Vagina (tissue), 2 donors: ENCODE measurements at regions not wholly inside any gene's neighbourhood (a gene's known extent, or its start where the extent isn't known, plus 50 kb on each side); places are given as distances from the start of the nearest gene placed in this dataset.
"Not testable (repeated sequence)": the region's sequence is repeated elsewhere in the genome, so short reads cannot be mapped to it uniquely, and the experiment has no call there.

Source experiments
- DNase-seq, 2 donors: peaks; one replicate each; pipeline ENCODE4 v3.0.0-alpha.2; 2017; ENCODE audit errors: extremely low spot score in 2 of 2
- H3K27ac ChIP-seq: fragments of 200-600 bp; sonication (generic); one replicate; pipeline ENCODE4 v1.5.1; 2019
- H3K27me3 ChIP-seq: fragments of 200-600 bp; sonication (generic); one replicate; pipeline ENCODE4 v1.5.1; 2019
- H3K36me3 ChIP-seq, 2 donors: fragments of 200-600 bp; sonication (generic); one replicate each; pipeline ENCODE4 v1.5.1; 2017 to 2019
- H3K4me1 ChIP-seq: fragments of 200-600 bp; sonication (generic); one replicate; pipeline ENCODE4 v1.5.1; 2019
- H3K4me3 ChIP-seq, 2 donors: fragments of 200-600 bp; sonication (generic); 1 replicate in 1 of 2; 2 replicates in 1 of 2; pipeline ENCODE4 v1.5.1; 2016 to 2019
- H3K9me3 ChIP-seq: fragments of 200-600 bp; sonication (generic); one replicate; pipeline ENCODE4 v1.5.1; 2019
- POLR2A ChIP-seq, 2 donors: fragments of 450-650 bp; IDR thresholded peaks; one replicate each; pipeline ENCODE4 v1.6.1; 2017; ENCODE audit warnings: antibody characterized with exemption in 2 of 2, mild to moderate bottlenecking in 2 of 2, moderate library complexity in 2 of 2
- POLR2AphosphoS5 ChIP-seq, 2 donors: sonication (generic); formaldehyde crosslinking; IDR thresholded peaks; one replicate each; pipeline ENCODE4 v1.9.0; 2017; ENCODE audit warnings: antibody characterized with exemption in 2 of 2, mild to moderate bottlenecking in 2 of 2, low read depth in 1 of 2; ENCODE audit not compliant: insufficient read depth in 1 of 2
- intact Hi-C: fragments of 100-400 bp; cut with DNase I; formaldehyde crosslinking; loops from one replicate; pipeline ENCODE4 v1.15.1; 2023
- TF ChIP-seq, protein P1 (sequence below), 3 experiments: fragments of 450-650 bp in 2 of 3; fragments of 200-600 bp in 1 of 3; sonication (generic) in 1 of 3; IDR thresholded peaks; one replicate each; pipeline ENCODE4 v1.5.1; 2017 to 2019; ENCODE audit warnings: antibody characterized with exemption in 3 of 3, mild to moderate bottlenecking in 2 of 3, moderate library complexity in 2 of 3

DNA sequence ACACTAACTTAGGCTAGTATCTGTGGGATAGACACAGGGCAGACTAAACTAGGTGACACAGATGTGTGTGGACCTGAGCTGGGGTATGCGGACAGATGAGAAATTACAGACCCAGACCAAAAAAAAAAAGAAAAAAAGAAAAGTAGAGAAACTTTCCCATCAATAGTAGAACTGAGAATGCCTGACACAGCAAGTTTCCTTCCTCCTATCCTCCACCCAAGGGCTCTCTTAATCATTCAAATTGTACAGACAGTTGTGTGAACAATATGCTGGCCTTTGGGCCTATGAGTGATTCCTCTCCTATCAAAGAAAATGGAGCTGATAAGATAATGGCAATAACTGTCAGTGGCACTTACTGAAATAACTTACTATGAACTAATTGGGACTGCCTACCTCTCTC, 226.7 kb upstream of the PRDM1 start:
- Histone ChIP-seq H3K36me3 (no peaks in the 10 kb centered on the region), H3K9me3 (no peaks in the 10 kb centered on the region), H3K4me1 (no peaks in the 10 kb centered on the region), H3K27me3 (no peaks in the 10 kb centered on the region), H3K27ac (no peak overlapping the region), H3K4me3 (no peak overlapping the region)
- intact Hi-C loops = no loop called here
- no peak for DNase-seq
- TF ChIP-seq POLR2AphosphoS5 (IDR thresholded peaks at IDR 0.05; ENCODE audit: insufficient read depth in 1 of 2, low read depth in 1 of 2) (no peak), POLR2A (IDR thresholded peaks at IDR 0.05) (no peak)
- TF ChIP-seq, protein P1, sequence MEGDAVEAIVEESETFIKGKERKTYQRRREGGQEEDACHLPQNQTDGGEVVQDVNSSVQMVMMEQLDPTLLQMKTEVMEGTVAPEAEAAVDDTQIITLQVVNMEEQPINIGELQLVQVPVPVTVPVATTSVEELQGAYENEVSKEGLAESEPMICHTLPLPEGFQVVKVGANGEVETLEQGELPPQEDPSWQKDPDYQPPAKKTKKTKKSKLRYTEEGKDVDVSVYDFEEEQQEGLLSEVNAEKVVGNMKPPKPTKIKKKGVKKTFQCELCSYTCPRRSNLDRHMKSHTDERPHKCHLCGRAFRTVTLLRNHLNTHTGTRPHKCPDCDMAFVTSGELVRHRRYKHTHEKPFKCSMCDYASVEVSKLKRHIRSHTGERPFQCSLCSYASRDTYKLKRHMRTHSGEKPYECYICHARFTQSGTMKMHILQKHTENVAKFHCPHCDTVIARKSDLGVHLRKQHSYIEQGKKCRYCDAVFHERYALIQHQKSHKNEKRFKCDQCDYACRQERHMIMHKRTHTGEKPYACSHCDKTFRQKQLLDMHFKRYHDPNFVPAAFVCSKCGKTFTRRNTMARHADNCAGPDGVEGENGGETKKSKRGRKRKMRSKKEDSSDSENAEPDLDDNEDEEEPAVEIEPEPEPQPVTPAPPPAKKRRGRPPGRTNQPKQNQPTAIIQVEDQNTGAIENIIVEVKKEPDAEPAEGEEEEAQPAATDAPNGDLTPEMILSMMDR (IDR thresholded peaks at IDR 0.05) = no peak

DNA sequence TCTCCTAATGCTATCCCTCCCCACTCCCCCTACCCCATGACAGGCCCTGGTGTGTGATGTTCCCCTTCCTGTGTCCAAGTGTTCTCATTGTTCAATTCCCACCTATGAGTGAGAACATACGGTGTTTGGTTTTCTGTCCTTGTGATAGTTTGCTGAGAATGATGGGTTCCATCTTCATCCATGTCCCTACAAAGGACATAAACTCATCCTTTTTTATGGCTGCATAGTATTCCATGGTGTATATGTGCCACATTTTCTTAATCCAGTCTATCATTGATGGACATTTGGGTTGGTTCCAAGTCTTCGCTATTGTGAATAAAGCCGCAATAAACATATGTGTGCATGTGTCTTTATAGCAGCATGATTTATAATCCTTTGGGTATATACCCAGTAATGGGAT, 227.5 kb upstream of the PRDM1 start:
- DNase-seq, intact Hi-C loops, H3K4me3 ChIP-seq: not testable (repeated sequence)

DNA sequence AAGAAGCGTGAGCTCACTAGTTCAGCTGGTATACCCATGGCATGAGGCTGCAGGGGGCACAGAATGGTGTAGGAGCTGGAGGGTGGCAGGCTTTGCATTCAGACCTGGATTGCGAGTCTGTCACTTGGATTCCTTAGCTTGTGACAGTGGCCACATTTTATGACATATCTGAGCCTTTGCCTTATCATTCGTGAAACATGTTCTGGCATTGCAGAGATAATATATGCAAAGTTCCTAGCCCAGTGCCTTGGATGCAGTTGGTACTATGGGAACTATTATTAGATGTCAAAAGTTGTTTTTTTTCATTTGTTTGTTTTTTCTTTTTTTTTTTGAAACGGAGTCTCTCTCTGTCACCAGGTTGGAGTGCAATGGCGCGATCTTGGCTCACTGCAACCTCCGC, 230.7 kb upstream of the PRDM1 start:
- intact Hi-C loops = no loop called here
- TF ChIP-seq, protein P1 (IDR thresholded peaks at IDR 0.05) = no peak
- TF ChIP-seq POLR2A (IDR thresholded peaks at IDR 0.05) = no peak
- TF ChIP-seq POLR2AphosphoS5 (IDR thresholded peaks at IDR 0.05; ENCODE audit: insufficient read depth in 1 of 2, low read depth in 1 of 2) = no peak
- Histone ChIP-seq H3K4me1 (peaks cover 13% of the 10 kb centered on the region), H3K4me3 (no peak overlapping the region), H3K36me3 (no peaks in the 10 kb centered on the region), H3K27me3 (no peaks in the 10 kb centered on the region), H3K27ac (no peak overlapping the region), H3K9me3 (no peaks in the 10 kb centered on the region)
- no peak for DNase-seq

More for the DNA sequence above, 227.5 kb upstream of the PRDM1 start:
- H3K36me3 ChIP-seq, H3K9me3 ChIP-seq, H3K27me3 ChIP-seq, H3K27ac ChIP-seq, H3K4me1 ChIP-seq: not testable (repeated sequence)

GRCh38 chr6:105853979-105854378, 232.2 kb upstream of the PRDM1 start:
- H3K4me3 ChIP-seq, H3K36me3 ChIP-seq, H3K9me3 ChIP-seq, H3K27ac ChIP-seq, DNase-seq, H3K27me3 ChIP-seq, intact Hi-C loops: not testable (repeated sequence)
- H3K4me1 ChIP-seq = peaks cover 19% of the 10 kb centered on the region

- intact Hi-C loops = no loop called here
- no peak for TF ChIP-seq POLR2A (IDR thresholded peaks at IDR 0.05)
- TF ChIP-seq, protein P1 (IDR thresholded peaks at IDR 0.05) = no peak
- no peak for TF ChIP-seq POLR2AphosphoS5 (IDR thresholded peaks at IDR 0.05; ENCODE audit: insufficient read depth in 1 of 2, low read depth in 1 of 2)
- Histone ChIP-seq H3K4me1 (peaks cover 19% of the 10 kb centered on the region), H3K27ac (peak overlapping the region; percentile 57), H3K4me3 (no peak overlapping the region), H3K9me3 (no peaks in the 10 kb centered on the region), H3K27me3 (no peaks in the 10 kb centered on the region), H3K36me3 (no peaks in the 10 kb centered on the region)
- DNase-seq = no peak
Measured at GRCh38 chr6:105851606-105852005, 234.5 kb upstream of the PRDM1 start.

DNA sequence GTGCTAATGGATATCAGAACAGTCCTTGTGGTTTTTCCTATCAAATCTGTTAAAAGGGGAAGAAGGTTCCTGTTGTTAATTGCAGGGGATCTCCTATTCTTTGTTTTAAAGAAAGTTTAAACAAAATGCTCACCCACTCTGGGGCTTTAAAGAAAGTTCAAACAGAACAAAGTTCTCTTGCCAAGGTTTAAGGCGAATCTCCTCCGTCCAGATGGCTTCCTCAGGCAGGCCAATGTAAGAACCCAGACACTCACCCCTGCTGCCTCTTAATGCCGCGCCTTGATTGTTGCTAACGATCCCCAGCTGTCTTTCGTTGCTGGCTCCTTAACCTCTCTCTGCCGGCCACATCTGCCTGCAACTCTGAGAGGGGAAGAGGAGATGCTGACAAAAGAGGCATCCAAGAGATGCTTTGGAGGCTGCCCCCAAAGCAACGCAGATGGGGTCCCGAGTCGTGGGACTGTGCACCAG, 235.0 kb upstream of the PRDM1 start:
- no peaks in the 10 kb centered on the region for H3K27me3 ChIP-seq
- intact Hi-C loops = no loop called here
- no peak for TF ChIP-seq POLR2A (IDR thresholded peaks at IDR 0.05)
- no peak for TF ChIP-seq POLR2AphosphoS5 (IDR thresholded peaks at IDR 0.05; ENCODE audit: insufficient read depth in 1 of 2, low read depth in 1 of 2)
- TF ChIP-seq, protein P1 (IDR thresholded peaks at IDR 0.05) = no peak
- no peaks in the 10 kb centered on the region for H3K9me3 ChIP-seq
- no peak for DNase-seq
- peak overlapping the region; percentile 57 for H3K27ac ChIP-seq
- no peak overlapping the region for H3K4me3 ChIP-seq
- H3K36me3 ChIP-seq = no peaks in the 10 kb centered on the region
- peaks cover 19% of the 10 kb centered on the region for H3K4me1 ChIP-seq
